Colonic mucosa (tissue), 4 donors: ENCODE measurements at regions not wholly inside any gene's neighbourhood (a gene's known extent, or its start where the extent isn't known, plus 50 kb on each side); places are given as distances from the start of the nearest gene placed in this dataset.

Experiments used
- DNase-seq: peaks from one replicate; pipeline ENCODE4 v3.0.0-alpha.2; 2020
- H3K27ac ChIP-seq: fragments of 200-600 bp; one replicate; pipeline ENCODE4 v1.8.0; 2021
- H3K27me3 ChIP-seq: fragments of 200-600 bp; one replicate; pipeline ENCODE4 v1.8.0; 2021
- H3K36me3 ChIP-seq: fragments of 200-600 bp; one replicate; pipeline ENCODE4 v1.8.0; 2021
- H3K4me1 ChIP-seq: fragments of 200-600 bp; one replicate; pipeline ENCODE4 v1.8.0; 2021; ENCODE audit warnings: mild to moderate bottlenecking
- H3K4me3 ChIP-seq: fragments of 200-600 bp; one replicate; pipeline ENCODE4 v1.8.0; 2021
- H3K9ac ChIP-seq, 2 donors: one replicate each; pipeline ENCODE4 v1.7.0; 2013; ENCODE audit warnings: control low read depth in 2 of 2, low read depth in 2 of 2, low read length in 2 of 2
- H3K9me3 ChIP-seq: fragments of 200-600 bp; one replicate; pipeline ENCODE4 v1.8.0; 2021
- CTCF ChIP-seq: fragments of 200-600 bp; IDR thresholded peaks from one replicate; pipeline ENCODE4 v1.8.0; 2022; ENCODE audit warnings: antibody characterized with exemption, mild to moderate bottlenecking
- intact Hi-C: fragments of 100-400 bp; cut with DNase I; formaldehyde crosslinking; loops from one replicate; pipeline ENCODE4 v1.14.1; 2022
- donor health status: healthy.
- donor health status: DM: no; HTN: no; CAD: no.
- donor health status: DM: no; HTN: no; CAD: no.

- no peaks in the 10 kb centered on the region for H3K4me1 ChIP-seq
- TF ChIP-seq CTCF = no peak
- no peak overlapping the region for H3K9ac ChIP-seq
- no peaks in the 10 kb centered on the region for H3K27me3 ChIP-seq
- no peak overlapping the region for H3K4me3 ChIP-seq
- H3K36me3 ChIP-seq = no peaks in the 10 kb centered on the region
- no peak overlapping the region for H3K27ac ChIP-seq
- intact Hi-C loops = no loop called here
- H3K9me3 ChIP-seq = no peaks in the 10 kb centered on the region
- no peak for DNase-seq
These were observed 417.3 kb upstream of the HTR2C start for GRCh38 chrX:114166601-114167000.

GRCh38 chrX:114165537-114165936 lies 418.3 kb upstream of the HTR2C start:
- no peak for TF ChIP-seq CTCF
- no peaks in the 10 kb centered on the region for H3K27me3 ChIP-seq
- no peak overlapping the region for H3K4me3 ChIP-seq
- H3K9me3 ChIP-seq = no peaks in the 10 kb centered on the region
- no peaks in the 10 kb centered on the region for H3K36me3 ChIP-seq
- H3K9ac ChIP-seq = no peak overlapping the region
- DNase-seq = no peak
- no peaks in the 10 kb centered on the region for H3K4me1 ChIP-seq
- no peak overlapping the region for H3K27ac ChIP-seq
- intact Hi-C loops = no loop called here

GRCh38 chrX:114162068-114162735 lies 421.7 kb upstream of the HTR2C start:
- H3K9ac ChIP-seq = no peak overlapping the region
- no peaks in the 10 kb centered on the region for H3K36me3 ChIP-seq
- H3K4me1 ChIP-seq = no peaks in the 10 kb centered on the region
- no peak for TF ChIP-seq CTCF
- intact Hi-C loops = no loop called here
- H3K4me3 ChIP-seq = no peak overlapping the region
- no peaks in the 10 kb centered on the region for H3K9me3 ChIP-seq
- DNase-seq = no peak
- H3K27me3 ChIP-seq = no peaks in the 10 kb centered on the region
- no peak overlapping the region for H3K27ac ChIP-seq

GRCh38 chrX:114152801-114153200 lies 431.1 kb upstream of the HTR2C start:
- no peak for DNase-seq
- intact Hi-C loops = no loop called here
- H3K27ac ChIP-seq = no peak overlapping the region
- H3K4me1 ChIP-seq = no peaks in the 10 kb centered on the region
- H3K36me3 ChIP-seq = no peaks in the 10 kb centered on the region
- no peaks in the 10 kb centered on the region for H3K9me3 ChIP-seq
- H3K9ac ChIP-seq = no peak overlapping the region
- TF ChIP-seq CTCF = no peak
- no peaks in the 10 kb centered on the region for H3K27me3 ChIP-seq
- no peak overlapping the region for H3K4me3 ChIP-seq

GRCh38 chrX:114152130-114152529 lies 431.8 kb upstream of the HTR2C start:
- no peak for TF ChIP-seq CTCF
- H3K9me3 ChIP-seq = no peaks in the 10 kb centered on the region
- no peaks in the 10 kb centered on the region for H3K4me1 ChIP-seq
- intact Hi-C loops = no loop called here
- H3K4me3 ChIP-seq = no peak overlapping the region
- H3K9ac ChIP-seq = no peak overlapping the region
- H3K36me3 ChIP-seq = no peaks in the 10 kb centered on the region
- no peaks in the 10 kb centered on the region for H3K27me3 ChIP-seq
- H3K27ac ChIP-seq = no peak overlapping the region
- DNase-seq = no peak
